Hematopoietic multipotent progenitor cell treated with erythropoietin and hydrocortisone succinate and interleukin-3 and kit ligand, for 8 days (in vitro differentiated cells): ENCODE measurements at regions not wholly inside any gene's neighbourhood (a gene's known extent, or its start where the extent isn't known, plus 50 kb on each side); places are given as distances from the start of the nearest gene placed in this dataset.
A peak's percentile ranks its signal among the peaks of the same experiment; 100 is the strongest.

ENCODE experiments used
- DNase-seq: peaks from one replicate; pipeline ENCODE4 v3.0.0-alpha.2; 2015

DNA sequence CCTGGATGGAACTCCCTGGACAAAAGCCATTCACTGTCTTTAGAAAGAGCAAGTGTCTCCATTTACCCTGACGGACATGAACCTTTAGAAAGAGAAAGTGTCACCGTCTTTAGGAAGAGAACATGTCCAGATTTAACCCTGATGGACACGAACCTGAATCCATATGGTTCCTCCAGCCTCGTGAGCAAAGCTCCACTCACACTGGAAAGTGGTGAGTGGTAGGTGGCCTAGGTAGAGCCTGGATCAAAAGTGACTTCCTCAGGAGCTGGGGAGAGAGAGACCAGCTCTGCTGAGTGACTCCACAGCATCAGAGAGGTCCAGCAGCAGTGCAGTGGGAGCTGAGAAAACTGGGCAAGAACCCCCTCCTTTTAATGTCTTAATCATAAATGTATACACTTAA is 59.8 kb upstream of the IRS2 start:
- DNase-seq = no peak

DNA sequence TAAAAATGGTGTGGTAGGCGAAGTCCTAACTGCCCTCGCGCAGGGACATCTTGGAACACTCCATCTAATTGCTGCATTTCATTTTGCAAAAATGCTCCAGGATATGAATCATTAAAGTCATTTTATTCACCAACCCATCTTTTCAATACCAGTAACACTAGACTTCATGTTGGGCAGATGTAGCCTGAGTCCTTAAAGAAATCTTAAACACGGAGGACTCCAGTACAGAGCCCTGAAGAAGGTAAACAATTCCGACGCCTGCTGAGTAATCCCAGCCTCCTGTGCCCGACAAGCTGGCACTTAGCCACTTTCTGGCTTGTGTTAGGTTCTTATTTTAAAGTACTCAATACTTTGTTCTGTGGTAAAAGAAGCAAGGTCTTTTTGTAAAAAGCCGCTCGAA is 58.0 kb upstream of the IRS2 start:
- DNase-seq = no peak

- no peak for DNase-seq
Measured at GRCh38 chr13:109843695-109844094, 57.3 kb upstream of the IRS2 start.

GRCh38 chr13:109842212-109842920 is 56.0 kb upstream of the IRS2 start:
- DNase-seq = no peak

DNA sequence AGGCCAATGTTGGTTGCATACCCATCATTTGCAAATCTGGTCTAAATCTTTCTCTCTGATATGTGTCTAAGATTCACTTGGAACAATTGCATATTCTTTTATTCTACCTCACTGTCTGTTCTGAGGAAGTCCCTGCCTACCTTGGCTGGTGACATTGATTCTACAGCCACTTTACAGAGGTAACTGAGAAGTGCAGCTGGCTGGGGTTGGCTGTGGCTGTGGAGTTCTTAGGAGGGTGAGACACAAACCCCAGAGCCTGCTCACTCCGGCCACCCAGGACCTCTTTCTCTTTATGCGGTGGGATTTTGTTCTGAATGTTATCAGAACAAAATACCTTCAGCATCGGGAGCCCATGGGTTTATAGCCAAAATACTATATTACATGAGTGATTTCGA is 54.5 kb upstream of the IRS2 start:
- DNase-seq = no peak

- DNase-seq = peak; percentile 24
Measured at GRCh38 chr13:109840201-109840892, 54.0 kb upstream of the IRS2 start.

GRCh38 chr13:109836629-109837607 is 50.5 kb upstream of the IRS2 start:
- DNase-seq = no peak
